Cardiac septum (tissue), 1 donor: ENCODE measurements at regions not wholly inside any gene's neighbourhood (a gene's known extent, or its start where the extent isn't known, plus 50 kb on each side); places are given as distances from the start of the nearest gene placed in this dataset.

ENCODE experiments used
- DNase-seq: peaks from one replicate; pipeline ENCODE4 v3.0.0-alpha.2; 2020; ENCODE audit warnings: low spot score
- intact Hi-C: fragments of 100-400 bp; cut with DNase I; formaldehyde crosslinking; loops from one replicate; pipeline ENCODE4 v1.14.0; 2022
- donor health status: DM: no; HTN: no; CAD: no.

- DNase-seq = no peak
- intact Hi-C loops = no loop called here
Measured at GRCh38 chr5:175252234-175252805, 191.7 kb downstream of the DRD1 start.

GRCh38 chr5:175250426-175250825, 193.6 kb downstream of the DRD1 start:
- intact Hi-C loops = no loop called here
- DNase-seq = no peak

- DNase-seq = no peak
- intact Hi-C loops = no loop called here
Measured at GRCh38 chr5:175248416-175248905, 195.5 kb downstream of the DRD1 start.

GRCh38 chr5:175246889-175247520, 197.0 kb downstream of the DRD1 start:
- intact Hi-C loops = no loop called here
- DNase-seq = no peak

GRCh38 chr5:175246242-175246888, 197.6 kb downstream of the DRD1 start:
- no peak for DNase-seq
- intact Hi-C loops = no loop called here

GRCh38 chr5:175243441-175243840, 200.5 kb downstream of the DRD1 start:
- intact Hi-C loops = no loop called here
- no peak for DNase-seq

GRCh38 chr5:175242207-175242606, 201.8 kb downstream of the DRD1 start:
- no peak for DNase-seq
- intact Hi-C loops = no loop called here

GRCh38 chr5:175238326-175238725, 205.7 kb downstream of the DRD1 start:
- intact Hi-C loops = no loop called here
- DNase-seq = no peak

- intact Hi-C loops = no loop called here
- no peak for DNase-seq
Measured at GRCh38 chr5:175236176-175236575, 207.8 kb downstream of the DRD1 start.

GRCh38 chr5:175235251-175235960, 208.6 kb downstream of the DRD1 start:
- DNase-seq = no peak
- intact Hi-C loops = no loop called here

GRCh38 chr5:175230299-175230698, 213.7 kb downstream of the DRD1 start:
- DNase-seq = no peak
- intact Hi-C loops = no loop called here

GRCh38 chr5:175226506-175226905, 217.5 kb downstream of the DRD1 start:
- intact Hi-C loops = no loop called here
- no peak for DNase-seq

GRCh38 chr5:175223291-175223690, 220.7 kb downstream of the DRD1 start:
- intact Hi-C loops = no loop called here
- no peak for DNase-seq

GRCh38 chr5:175222621-175223020, 221.4 kb downstream of the DRD1 start:
- intact Hi-C loops = no loop called here
- no peak for DNase-seq

GRCh38 chr5:175220549-175220948, 223.4 kb downstream of the DRD1 start:
- intact Hi-C loops = no loop called here

GRCh38 chr5:175219366-175219765, 224.6 kb downstream of the DRD1 start:
- no peak for DNase-seq
- intact Hi-C loops = no loop called here

More at GRCh38 chr5:175220549-175220948, 223.4 kb downstream of the DRD1 start:
- no peak for DNase-seq

GRCh38 chr5:175216991-175217390, 227.0 kb downstream of the DRD1 start:
- intact Hi-C loops = no loop called here
- no peak for DNase-seq

- intact Hi-C loops = no loop called here
- DNase-seq = no peak
Measured at GRCh38 chr5:175215906-175216305, 228.1 kb downstream of the DRD1 start.

GRCh38 chr5:175214152-175214551, 229.8 kb downstream of the DRD1 start:
- intact Hi-C loops = no loop called here
- no peak for DNase-seq

GRCh38 chr5:175211956-175212756, 231.8 kb downstream of the DRD1 start:
- DNase-seq = no peak
- intact Hi-C loops = no loop called here
